HG03571 (cell line): ENCODE measurements at regions not wholly inside any gene's neighbourhood (a gene's known extent, or its start where the extent isn't known, plus 50 kb on each side); places are given as distances from the start of the nearest gene placed in this dataset.
"Not testable (repeated sequence)": the region's sequence is repeated elsewhere in the genome, so short reads cannot be mapped to it uniquely, and the experiment has no call there.

Experiments used
- ATAC-seq: cut with Tn5 transposase; IDR thresholded peaks from one replicate; pipeline ENCODE4 v1.9.1; 2021; ENCODE audit not compliant: unreplicated experiment

DNA sequence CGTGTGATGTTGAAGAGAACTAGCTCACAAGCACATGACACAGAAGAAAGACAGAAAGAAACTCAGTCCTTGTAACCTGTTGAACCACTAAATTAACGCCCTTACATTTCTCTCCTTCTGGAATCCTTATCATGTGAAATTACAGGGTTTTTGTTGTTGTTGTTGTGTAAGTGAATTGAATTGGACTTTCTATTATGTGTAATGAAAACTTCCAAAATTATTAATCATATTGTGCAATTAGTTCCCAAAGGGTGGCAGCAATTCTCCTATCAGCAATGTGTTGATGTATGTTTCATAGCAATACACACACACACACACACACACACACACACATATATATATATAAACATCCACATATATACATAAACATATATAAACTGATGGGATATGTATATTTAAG lies 402.2 kb upstream of the TCF4 start:
- no peak for ATAC-seq

GRCh38 chr18:55988537-55988936 lies 400.5 kb upstream of the TCF4 start:
- ATAC-seq: no peak

DNA sequence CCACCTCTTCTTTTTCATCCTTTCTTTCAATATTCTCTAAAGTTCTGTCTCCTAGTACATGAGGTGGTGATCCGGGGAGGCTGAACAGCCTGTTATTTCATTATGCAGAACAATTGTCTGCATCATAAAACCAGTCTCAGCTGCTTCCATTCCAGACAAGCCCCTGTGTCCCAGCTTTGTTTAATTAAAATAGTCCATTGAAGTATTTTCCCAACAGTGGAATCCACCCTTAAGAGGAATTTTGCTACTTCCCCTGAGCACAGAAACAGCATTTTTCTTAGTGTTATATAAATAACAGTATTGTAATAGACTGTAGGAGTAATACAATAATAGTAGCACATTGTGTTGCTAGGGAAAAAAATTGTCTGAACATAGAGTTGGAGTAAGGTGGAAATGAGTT lies 395.4 kb upstream of the TCF4 start:
- no peak for ATAC-seq

DNA sequence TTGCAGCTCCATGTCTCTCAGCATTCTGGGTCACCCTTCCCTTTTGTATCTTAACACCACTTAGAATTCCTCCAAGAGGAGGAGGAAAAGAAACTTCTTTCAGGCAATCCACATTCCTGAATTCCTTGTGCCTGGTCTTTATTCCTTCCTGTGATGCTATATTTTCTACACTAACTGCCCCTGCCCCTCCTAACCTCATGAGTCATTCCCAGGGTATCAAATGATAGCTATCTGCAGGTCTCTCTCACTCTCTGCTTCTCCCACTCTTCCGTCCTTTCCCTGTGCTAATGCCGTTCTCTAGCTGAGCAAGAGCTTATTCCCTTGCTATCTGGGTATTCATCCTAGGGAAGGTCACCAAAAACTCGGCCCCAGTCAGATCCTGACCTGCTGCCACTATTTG lies 395.0 kb upstream of the TCF4 start:
- ATAC-seq: no peak

DNA sequence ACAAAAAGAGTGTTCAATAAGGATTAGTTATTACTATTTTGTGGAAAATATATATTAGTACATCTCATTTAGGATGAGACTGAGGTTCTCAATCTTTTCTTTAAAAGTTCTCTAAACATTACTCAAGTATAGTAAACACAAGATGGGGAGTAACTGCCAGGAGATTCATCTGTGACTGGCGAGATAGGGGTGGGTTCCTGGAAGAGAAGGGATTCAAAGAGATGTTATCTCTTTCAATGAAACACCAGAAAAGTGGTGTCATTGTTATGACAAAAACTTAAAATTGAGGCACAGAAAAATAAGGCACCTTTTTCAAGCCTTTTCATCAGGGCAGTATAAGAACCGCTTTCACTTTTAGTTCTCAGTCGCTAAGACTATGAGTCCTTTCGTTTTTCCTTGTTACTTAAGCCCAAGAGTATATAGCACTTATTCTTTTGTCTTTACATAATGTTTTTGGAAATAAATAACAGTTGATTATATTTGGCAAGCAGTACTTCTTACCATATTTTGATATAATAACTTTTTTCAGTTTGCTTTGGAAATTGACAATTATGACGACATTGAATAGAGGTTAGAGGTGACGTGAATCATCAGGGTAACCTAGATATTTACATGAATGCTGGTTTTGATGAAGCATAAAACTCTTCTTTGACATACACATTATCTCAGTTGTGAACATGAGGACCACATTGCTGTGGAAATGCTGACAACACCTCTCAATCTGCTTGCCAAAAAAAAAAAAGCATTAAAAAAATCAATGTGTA lies 393.9 kb upstream of the TCF4 start:
- no peak for ATAC-seq

DNA sequence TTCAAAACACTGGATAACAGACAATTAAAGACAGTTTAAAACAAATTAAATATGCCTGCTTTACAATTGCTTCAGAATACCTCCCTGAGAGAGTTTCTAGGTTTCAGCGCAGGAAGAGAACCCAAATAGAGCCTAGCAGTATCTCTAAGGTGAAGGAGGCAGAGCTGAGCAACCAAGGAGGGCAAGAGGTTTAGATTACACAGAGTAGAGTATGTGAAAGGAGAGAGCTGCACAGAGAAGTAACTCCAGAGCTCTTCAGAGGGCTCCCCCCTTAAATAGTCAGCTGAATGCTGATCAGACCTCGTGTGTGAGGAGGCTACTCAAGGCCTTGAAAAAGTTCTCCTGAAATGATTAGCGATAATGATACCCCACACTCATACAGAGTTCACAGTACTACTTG lies 386.5 kb upstream of the TCF4 start:
- no peak for ATAC-seq

- ATAC-seq: no peak
Measured at GRCh38 chr18:55968550-55968949, 380.6 kb upstream of the TCF4 start.

GRCh38 chr18:55967019-55967418 lies 379.0 kb upstream of the TCF4 start:
- no peak for ATAC-seq

DNA sequence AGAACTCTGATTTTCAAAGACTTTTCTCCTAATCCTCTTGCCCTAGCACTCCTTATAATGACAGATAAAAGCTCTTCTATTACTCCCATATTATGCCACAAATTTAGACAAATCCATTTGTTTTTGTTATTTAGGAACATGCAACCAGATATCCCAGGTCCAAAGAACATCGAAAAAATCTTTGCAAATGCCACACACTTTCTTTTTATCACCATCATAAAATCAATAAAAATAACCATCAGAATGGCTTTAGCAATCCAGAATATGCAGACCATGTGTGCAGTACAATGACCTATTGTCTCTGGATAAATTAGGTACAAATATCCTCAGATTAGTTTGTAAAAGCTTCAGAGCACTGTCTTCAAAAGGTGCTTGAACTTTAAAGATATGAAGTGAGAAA lies 376.2 kb upstream of the TCF4 start:
- ATAC-seq: no peak

DNA sequence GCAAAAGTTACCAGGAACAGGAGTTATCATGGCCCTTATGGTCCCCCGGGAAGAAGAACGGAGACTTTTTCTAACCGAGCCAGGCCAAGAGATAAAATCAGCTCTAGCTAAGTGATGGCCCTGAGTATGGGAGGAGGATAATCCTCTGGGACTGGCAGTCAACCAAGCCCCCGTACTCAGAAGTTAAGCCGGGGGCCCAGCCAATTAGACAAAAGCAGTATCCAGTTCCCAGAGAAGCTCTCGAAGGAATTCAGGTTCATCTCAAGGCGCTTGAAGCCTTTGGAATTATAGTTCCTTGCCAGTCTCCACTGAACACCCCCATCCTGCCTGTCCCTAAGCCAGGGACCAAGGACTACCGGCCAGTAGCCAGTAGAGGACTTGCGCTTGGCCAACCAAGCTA lies 365.3 kb upstream of the TCF4 start:
- no peak for ATAC-seq

DNA sequence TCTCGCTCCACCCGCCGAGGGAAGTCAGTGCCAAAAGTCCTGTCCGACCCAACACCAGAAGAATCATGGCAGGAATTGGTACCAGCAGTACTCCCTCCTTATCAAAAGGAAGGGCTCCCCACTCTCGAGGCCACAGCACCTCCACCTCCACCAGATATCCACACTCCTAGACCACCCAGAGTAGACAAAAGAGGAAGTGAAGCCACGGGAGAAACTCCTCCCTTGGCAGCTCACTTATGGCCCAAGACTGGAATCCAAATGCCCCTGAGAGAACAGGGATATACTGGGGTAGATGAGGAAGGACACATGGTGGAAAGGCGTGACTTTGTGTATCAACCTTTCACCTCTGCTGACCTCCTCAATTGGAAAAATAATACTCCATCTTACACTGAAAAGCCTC lies 363.7 kb upstream of the TCF4 start:
- not testable (repeated sequence) for ATAC-seq

DNA sequence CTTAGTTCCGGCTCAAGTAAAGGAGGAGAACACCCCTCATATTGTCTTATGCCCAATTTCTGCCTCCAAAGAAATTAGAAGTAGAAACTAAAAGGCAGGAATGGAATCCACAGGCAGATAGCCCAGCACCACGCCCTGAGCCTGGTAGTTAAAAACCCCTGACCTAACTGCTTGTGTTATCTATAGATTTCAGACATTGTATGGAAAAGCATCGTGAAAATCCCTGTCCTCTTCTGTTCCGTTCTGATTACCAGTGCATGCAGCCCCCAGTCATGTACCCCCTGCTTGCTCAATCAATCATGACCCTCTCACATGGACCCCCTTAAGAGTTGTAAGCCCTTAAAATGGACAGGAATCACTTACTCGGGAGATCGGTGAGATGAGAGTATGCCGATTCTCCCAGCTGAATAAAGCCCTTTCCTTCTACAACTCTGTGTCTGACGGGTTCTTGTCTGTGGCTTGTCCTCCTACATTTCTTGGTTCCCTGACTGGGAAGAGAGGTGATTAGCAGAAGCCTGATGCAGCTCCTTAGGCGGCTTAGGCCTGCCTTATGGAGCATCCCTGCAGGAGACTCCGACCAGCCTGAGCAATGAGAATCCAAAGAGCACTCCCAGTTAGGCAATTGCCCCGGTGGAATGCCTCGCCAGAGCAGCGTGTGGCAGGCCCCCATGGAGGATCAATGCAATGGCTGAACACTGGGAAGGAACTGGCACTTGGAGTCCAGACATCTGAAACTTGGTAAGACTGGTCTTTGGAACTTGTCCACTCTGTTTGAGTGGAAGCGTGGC lies 362.6 kb upstream of the TCF4 start:
- no peak for ATAC-seq

DNA sequence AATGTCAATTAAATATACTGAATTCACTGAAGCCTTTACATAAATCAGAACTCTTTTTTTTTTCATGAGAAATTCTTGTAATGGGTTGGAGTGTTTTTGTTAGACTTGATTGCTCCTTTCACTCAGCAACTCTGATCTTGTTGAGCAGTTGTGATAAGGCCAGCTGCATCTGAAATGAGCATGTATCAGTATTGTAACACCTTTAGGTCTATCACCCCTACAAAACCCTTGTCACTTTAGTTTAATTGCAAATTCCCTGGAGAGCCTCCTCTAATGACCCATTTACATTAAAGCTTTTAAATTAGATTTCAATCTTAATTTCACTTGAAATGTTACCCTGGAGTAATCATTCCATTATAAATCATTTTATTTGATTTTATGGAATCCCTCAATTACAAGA lies 346.8 kb upstream of the TCF4 start:
- no peak for ATAC-seq

DNA sequence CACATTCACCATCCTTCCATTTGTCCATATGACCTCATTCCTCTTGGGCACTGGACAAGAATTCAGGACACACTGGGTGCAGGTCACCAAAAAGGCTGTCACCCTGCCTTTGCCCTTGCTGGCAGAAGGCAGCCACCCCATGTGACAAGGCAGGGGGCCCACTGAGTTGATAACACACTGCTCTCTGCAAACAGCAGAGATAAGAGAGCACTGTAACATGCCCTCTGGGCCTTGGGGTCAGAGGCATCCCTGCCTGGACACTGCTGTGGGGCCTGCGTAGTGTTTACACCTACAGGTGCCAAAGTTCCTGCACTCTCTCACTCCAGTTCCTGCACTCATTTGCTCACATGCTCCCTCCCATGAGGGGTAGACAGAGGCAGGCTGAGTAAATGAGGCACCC lies 344.7 kb upstream of the TCF4 start:
- ATAC-seq: no peak

- no peak for ATAC-seq
Measured at GRCh38 chr18:55927831-55928230, 339.8 kb upstream of the TCF4 start.

GRCh38 chr18:55925772-55926171 lies 337.8 kb upstream of the TCF4 start:
- no peak for ATAC-seq

DNA sequence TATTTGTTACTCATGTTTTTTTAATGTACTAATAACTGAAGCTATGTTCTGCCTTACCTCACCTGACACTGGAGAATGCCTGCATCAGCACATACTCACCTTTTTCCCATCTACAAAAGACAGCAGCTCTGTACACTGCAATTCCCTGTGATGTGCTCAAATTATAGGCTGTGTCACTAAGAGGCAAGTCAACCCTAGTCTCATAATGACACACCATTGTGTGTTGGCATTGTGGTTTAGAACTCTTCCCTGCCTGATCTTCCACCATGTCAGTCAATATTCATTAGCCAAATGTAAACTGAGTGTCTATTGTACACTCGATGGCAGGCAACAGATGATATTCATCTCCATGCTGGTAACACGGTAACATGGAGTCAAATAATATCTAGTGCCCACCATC lies 332.1 kb upstream of the TCF4 start:
- no peak for ATAC-seq

DNA sequence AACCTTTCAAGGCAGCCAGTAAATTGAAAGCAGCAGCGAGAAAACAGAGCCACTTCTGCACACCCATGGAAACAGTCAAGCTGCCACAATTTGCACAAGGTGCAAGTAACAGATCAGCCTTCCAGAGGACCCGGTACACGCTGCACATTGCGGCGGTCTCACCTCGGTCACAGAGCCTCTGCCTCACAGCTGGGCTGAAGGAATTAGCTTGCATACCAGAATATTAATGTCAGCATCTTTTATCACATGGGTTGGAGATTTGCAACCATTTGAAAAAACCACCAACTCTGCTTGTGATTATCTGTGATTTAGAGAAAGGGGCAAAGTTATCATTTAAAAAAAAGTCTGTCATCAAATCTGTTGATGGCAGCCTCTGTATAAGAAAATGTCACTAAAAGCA lies 330.5 kb upstream of the TCF4 start:
- no peak for ATAC-seq

DNA sequence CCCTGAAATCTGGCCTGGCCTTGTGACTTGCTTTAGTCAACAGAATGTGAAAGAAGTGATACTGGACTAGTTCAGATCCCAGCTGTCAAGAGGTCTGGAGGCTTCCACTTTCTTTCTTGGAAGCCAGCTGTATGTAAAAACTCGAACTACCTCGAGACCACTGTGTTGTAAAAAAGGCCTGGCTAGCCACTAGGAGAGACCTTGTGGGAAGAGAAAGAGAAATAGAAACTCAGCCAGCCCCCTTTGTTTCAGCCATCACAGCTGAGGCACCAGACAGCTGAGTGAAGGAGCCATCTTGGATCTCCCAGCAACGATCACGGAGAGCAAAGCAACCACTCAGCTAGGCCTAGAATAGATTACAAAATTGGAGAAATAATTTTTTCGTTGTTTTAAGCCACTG lies 324.9 kb upstream of the TCF4 start:
- ATAC-seq: no peak

- no peak for ATAC-seq
Measured at GRCh38 chr18:55912071-55912470, 324.1 kb upstream of the TCF4 start.

- ATAC-seq: no peak
Measured at GRCh38 chr18:55910296-55910695, 322.3 kb upstream of the TCF4 start.

- peak; percentile 43 for ATAC-seq
Measured at GRCh38 chr18:55908901-55909366, 320.9 kb upstream of the TCF4 start.
